NB4 (cell line): ENCODE measurements at regions not wholly inside any gene's neighbourhood (a gene's known extent, or its start where the extent isn't known, plus 50 kb on each side); places are given as distances from the start of the nearest gene placed in this dataset.

Source experiments
- TF ChIP-seq, protein P1 (sequence below): IDR thresholded peaks from one replicate; pipeline ENCODE4 v1.5.1; 2012; ENCODE audit warnings: low read depth, low read length
- TF ChIP-seq, protein P2 (sequence below): IDR thresholded peaks from 2 replicates; pipeline ENCODE4 v1.6.1; 2011; ENCODE audit warnings: low read depth, low read length

DNA sequence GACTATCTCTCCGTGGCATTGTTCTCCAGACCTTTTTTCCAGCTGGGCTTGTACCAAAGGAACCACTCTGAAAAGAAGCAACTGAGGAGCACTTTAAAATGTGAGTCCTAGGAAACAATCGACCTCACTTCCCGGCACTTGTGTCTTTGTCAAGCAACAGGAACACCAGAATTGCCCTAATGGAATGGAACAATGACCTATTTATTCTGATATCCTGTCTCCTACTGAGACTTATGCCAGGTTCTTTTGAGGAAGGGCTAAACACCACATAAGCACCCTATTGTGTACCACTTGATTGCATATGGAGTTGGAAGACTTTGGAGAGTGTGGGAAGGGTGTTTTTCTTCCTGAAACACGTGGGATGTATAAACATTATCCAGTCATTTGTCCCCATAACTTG, 56.8 kb upstream of the TGFBR2 start:
- TF ChIP-seq, protein P1, sequence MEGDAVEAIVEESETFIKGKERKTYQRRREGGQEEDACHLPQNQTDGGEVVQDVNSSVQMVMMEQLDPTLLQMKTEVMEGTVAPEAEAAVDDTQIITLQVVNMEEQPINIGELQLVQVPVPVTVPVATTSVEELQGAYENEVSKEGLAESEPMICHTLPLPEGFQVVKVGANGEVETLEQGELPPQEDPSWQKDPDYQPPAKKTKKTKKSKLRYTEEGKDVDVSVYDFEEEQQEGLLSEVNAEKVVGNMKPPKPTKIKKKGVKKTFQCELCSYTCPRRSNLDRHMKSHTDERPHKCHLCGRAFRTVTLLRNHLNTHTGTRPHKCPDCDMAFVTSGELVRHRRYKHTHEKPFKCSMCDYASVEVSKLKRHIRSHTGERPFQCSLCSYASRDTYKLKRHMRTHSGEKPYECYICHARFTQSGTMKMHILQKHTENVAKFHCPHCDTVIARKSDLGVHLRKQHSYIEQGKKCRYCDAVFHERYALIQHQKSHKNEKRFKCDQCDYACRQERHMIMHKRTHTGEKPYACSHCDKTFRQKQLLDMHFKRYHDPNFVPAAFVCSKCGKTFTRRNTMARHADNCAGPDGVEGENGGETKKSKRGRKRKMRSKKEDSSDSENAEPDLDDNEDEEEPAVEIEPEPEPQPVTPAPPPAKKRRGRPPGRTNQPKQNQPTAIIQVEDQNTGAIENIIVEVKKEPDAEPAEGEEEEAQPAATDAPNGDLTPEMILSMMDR = no peak
- TF ChIP-seq, protein P2, sequence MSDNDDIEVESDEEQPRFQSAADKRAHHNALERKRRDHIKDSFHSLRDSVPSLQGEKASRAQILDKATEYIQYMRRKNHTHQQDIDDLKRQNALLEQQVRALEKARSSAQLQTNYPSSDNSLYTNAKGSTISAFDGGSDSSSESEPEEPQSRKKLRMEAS = no peak
